ENCODE measurements at regions not wholly inside any gene's neighbourhood (a gene's known extent, or its start where the extent isn't known, plus 50 kb on each side); places are given as distances from the start of the nearest gene placed in this dataset.

DNA sequence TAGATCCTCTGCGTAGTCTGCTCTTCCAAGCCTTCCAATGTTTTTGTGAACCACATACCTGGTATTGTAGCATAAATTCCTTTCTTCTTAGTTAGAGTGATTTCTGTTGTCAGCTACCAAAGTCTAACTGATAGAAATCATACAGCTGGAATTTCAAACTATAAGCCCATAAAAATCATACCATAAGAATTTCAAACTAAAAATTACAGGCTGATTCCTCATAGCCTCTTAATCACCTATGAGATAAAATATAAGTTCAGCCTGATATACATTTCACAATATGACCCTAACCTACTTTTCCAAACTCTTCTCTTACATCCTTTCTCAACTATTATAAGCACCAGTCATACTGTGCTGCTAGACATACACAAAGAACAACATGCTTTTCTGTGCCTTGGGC, 64.8 kb downstream of the PTHLH start:
- H3K79me2 ChIP-seq (ENCODE audit: low read length) = no peaks in the 10 kb centered on the region
- peak; percentile 54 for ATAC-seq
- no peaks in the 10 kb centered on the region for H3K36me3 ChIP-seq (ENCODE audit: low read depth, low read length)
- no peaks in the 10 kb centered on the region for H3F3A ChIP-seq (ENCODE audit: low read length, unreplicated experiment)
- DNase-seq = peak; percentile 88
- TF ChIP-seq EZH2 (IDR thresholded peaks at IDR 0.05; ENCODE audit: low read length, unreplicated experiment) (no peak), EZH2phosphoT487 (IDR thresholded peaks at IDR 0.05; ENCODE audit: borderline replicate concordance, low read length) (no peak)
- TF ChIP-seq, protein P1, sequence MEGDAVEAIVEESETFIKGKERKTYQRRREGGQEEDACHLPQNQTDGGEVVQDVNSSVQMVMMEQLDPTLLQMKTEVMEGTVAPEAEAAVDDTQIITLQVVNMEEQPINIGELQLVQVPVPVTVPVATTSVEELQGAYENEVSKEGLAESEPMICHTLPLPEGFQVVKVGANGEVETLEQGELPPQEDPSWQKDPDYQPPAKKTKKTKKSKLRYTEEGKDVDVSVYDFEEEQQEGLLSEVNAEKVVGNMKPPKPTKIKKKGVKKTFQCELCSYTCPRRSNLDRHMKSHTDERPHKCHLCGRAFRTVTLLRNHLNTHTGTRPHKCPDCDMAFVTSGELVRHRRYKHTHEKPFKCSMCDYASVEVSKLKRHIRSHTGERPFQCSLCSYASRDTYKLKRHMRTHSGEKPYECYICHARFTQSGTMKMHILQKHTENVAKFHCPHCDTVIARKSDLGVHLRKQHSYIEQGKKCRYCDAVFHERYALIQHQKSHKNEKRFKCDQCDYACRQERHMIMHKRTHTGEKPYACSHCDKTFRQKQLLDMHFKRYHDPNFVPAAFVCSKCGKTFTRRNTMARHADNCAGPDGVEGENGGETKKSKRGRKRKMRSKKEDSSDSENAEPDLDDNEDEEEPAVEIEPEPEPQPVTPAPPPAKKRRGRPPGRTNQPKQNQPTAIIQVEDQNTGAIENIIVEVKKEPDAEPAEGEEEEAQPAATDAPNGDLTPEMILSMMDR (conservative IDR thresholded peaks at IDR 0.05; ENCODE audit: low read depth, low read length) = no peak
- no peak overlapping the region for H3K27ac ChIP-seq (ENCODE audit: low read length)
- peaks cover 43% of the 10 kb centered on the region for H3K4me1 ChIP-seq (ENCODE audit: insufficient read depth, low read length)
- H3K4me3 ChIP-seq (ENCODE audit: low read length) = no peak overlapping the region
- no peak overlapping the region for H2AFZ ChIP-seq (ENCODE audit: low read length)
- H3K9me3 ChIP-seq (ENCODE audit: low read length) = no peaks in the 10 kb centered on the region
- no TSS peak for BruUV-seq (replicated peaks)
- no peaks in the 10 kb centered on the region for H3K27me3 ChIP-seq (ENCODE audit: low read length)
- no peak overlapping the region for H3K9ac ChIP-seq (ENCODE audit: low read length)
- no peaks in the 10 kb centered on the region for H3K9me2 ChIP-seq (replicated peaks; ENCODE audit: low read length)
- ChIA-PET CTCF (no interaction called here), POLR2A (ENCODE audit: unreplicated experiment) (no interaction called here)
- H3K4me2 ChIP-seq (ENCODE audit: low read length) = peak overlapping the region; percentile 45
- no peaks in the 10 kb centered on the region for H4K20me1 ChIP-seq (ENCODE audit: low read length)
- intact Hi-C loops (cut with micrococcal nuclease) = loop anchor here (2.0 kb wide), 1 partner anchor 43 kb away; no protein-coding TSS in a partner anchor

DNA sequence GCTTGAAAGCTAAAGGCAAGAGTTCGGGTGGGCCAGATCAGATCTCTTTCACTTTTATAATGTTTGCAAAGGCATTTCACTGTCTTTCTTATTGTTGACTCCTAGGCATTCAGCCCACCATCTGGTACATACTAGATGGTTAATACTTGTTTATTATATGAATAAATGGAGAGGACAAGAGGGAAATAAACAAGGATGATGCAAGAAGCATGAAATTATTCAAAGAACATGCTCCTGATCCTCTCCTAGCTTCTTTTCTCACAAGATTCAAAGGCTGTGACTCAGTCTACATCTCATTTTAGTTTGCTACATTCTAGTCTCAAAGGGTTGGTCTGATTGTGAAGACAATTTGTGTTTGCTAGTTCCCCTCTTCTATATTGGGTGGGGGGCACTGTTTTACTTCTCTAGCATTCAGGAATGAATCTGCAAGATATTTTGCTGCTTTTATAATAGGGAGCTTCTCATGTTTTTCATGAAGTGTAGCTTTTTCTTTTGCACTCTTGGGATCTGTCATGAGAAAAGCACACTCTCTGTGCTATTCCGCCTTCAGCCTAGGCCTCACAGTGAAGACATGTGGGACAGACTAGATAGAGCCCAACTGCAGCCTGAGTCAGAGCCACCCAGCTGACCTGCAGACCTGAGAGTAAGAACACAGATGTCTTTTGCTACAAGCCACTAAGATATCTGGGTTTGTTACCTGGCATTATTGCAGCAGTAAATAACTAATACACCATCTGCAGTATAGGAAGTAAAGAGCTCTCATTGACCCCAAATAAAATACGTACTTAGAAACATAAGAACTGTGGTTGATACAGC, 65.7 kb downstream of the PTHLH start:
- Histone ChIP-seq H3K27ac (ENCODE audit: low read length) (0 out of 2 replicates have a peak overlapping the region, but pooled peaks have one; percentile 0), H2AFZ (ENCODE audit: low read length) (no peak overlapping the region), H3K9ac (ENCODE audit: low read length) (no peak overlapping the region), H3K4me1 (ENCODE audit: insufficient read depth, low read length) (peaks cover 41% of the 10 kb centered on the region), H3K36me3 (ENCODE audit: low read depth, low read length) (no peaks in the 10 kb centered on the region), H3K9me2 (replicated peaks; ENCODE audit: low read length) (no peaks in the 10 kb centered on the region), H3K9me3 (ENCODE audit: low read length) (no peaks in the 10 kb centered on the region), H3K27me3 (ENCODE audit: low read length) (no peaks in the 10 kb centered on the region), H4K20me1 (ENCODE audit: low read length) (no peaks in the 10 kb centered on the region), H3K4me2 (ENCODE audit: low read length) (peak overlapping the region; percentile 45; the same call in 1 of the 2 replicates), H3F3A (ENCODE audit: low read length, unreplicated experiment) (no peaks in the 10 kb centered on the region), H3K79me2 (ENCODE audit: low read length) (no peaks in the 10 kb centered on the region), H3K4me3 (ENCODE audit: low read length) (no peak overlapping the region)
- intact Hi-C loops (cut with micrococcal nuclease) = no loop called here
- ATAC-seq (peak; percentile 47), DNase-seq (no peak)
- ChIA-PET CTCF (no interaction called here), POLR2A (ENCODE audit: unreplicated experiment) (no interaction called here)
- TF ChIP-seq EZH2 (IDR thresholded peaks at IDR 0.05; ENCODE audit: low read length, unreplicated experiment) (no peak), EZH2phosphoT487 (IDR thresholded peaks at IDR 0.05; ENCODE audit: borderline replicate concordance, low read length) (no peak)
- TF ChIP-seq, protein P1 (conservative IDR thresholded peaks at IDR 0.05; ENCODE audit: low read depth, low read length) = no peak
- no TSS peak for BruUV-seq (replicated peaks)

DNA sequence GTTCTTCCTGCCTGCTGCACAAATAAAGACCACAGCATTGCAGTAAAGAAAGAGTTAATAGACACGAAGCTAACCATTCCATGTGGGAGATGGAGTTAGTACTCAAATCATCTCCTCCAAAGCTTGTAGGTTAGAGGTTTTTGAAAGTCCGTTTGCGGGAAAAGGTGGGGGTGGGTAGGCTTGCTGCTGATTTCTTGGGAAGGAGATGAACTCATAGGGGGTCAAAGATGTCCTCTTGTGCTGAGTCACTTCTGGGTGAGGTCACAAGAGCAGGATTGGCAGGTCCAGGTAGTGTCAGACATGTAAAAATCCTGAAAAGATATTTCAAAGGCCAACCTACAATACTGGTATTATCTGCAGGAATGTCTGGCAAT, 66.4 kb downstream of the PTHLH start:
- Histone ChIP-seq H3K36me3 (ENCODE audit: low read depth, low read length) (no peaks in the 10 kb centered on the region), H3K9ac (ENCODE audit: low read length) (no peak overlapping the region), H4K20me1 (ENCODE audit: low read length) (no peaks in the 10 kb centered on the region), H3K9me3 (ENCODE audit: low read length) (no peaks in the 10 kb centered on the region), H3K27ac (ENCODE audit: low read length) (0 out of 2 replicates have a peak overlapping the region, but pooled peaks have one; percentile 0), H3K4me2 (ENCODE audit: low read length) (no peak overlapping the region), H3K79me2 (ENCODE audit: low read length) (no peaks in the 10 kb centered on the region), H3K9me2 (replicated peaks; ENCODE audit: low read length) (0 out of 2 replicates have a peak, but pooled peaks cover 6% of the 10 kb centered on the region), H3K4me3 (ENCODE audit: low read length) (no peak overlapping the region), H3K27me3 (ENCODE audit: low read length) (no peaks in the 10 kb centered on the region), H3F3A (ENCODE audit: low read length, unreplicated experiment) (no peaks in the 10 kb centered on the region), H2AFZ (ENCODE audit: low read length) (no peak overlapping the region), H3K4me1 (ENCODE audit: insufficient read depth, low read length) (peaks cover 33% of the 10 kb centered on the region)
- no peak for TF ChIP-seq EZH2phosphoT487 (IDR thresholded peaks at IDR 0.05; ENCODE audit: borderline replicate concordance, low read length)
- TF ChIP-seq, protein P1 (conservative IDR thresholded peaks at IDR 0.05; ENCODE audit: low read depth, low read length) = no peak
- no peak for TF ChIP-seq EZH2 (IDR thresholded peaks at IDR 0.05; ENCODE audit: low read length, unreplicated experiment)
- POLR2A ChIA-PET (ENCODE audit: unreplicated experiment) = no interaction called here
- DNase-seq (peak; percentile 38), ATAC-seq (peak; percentile 19)
- no TSS peak for BruUV-seq (replicated peaks)
- intact Hi-C loops (cut with micrococcal nuclease) = no loop called here
- CTCF ChIA-PET = no interaction called here
